GM12878 (cell line): ENCODE measurements at regions not wholly inside any gene's neighbourhood (a gene's known extent, or its start where the extent isn't known, plus 50 kb on each side); places are given as distances from the start of the nearest gene placed in this dataset.

ENCODE experiments used
- ATF7 ChIP-seq: fragments of 450-650 bp; IDR thresholded peaks from 2 replicates; pipeline ENCODE4 v1.6.1; 2016; ENCODE audit warnings: low read depth, mild to moderate bottlenecking
- CTCF ChIP-seq, 3 experiments: IDR thresholded peaks in 2 of 3; conservative IDR thresholded peaks in 1 of 3; 2 replicates each; pipeline ENCODE4 v1.5.1; 2011; ENCODE audit warnings: low read depth in 3 of 3, low read length in 3 of 3, mild to moderate bottlenecking in 3 of 3, control low read depth in 2 of 3, moderate library complexity in 2 of 3, inconsistent platforms in 1 of 3, mixed read lengths in 1 of 3; ENCODE audit not compliant: control insufficient read depth in 2 of 3, insufficient read depth in 1 of 3; ENCODE audit errors: extremely low read depth in 1 of 3
- MAX ChIP-seq: IDR thresholded peaks from 2 replicates; pipeline ENCODE4 v1.6.1; 2012; ENCODE audit warnings: low read depth, low read length, improper control_type of control experiment
- SP1 ChIP-seq: IDR thresholded peaks from one replicate; pipeline ENCODE4 v1.6.1; 2011; ENCODE audit warnings: low read depth, low read length
- ZSCAN29 ChIP-seq: fragments of 450-650 bp; IDR thresholded peaks from 2 replicates; pipeline ENCODE4 v1.6.1; 2017; ENCODE audit warnings: mild to moderate bottlenecking, moderate library complexity

- TF ChIP-seq ZSCAN29 (no peak), ATF7 (peak; percentile 61; the same call in 1 of the 2 replicates), CTCF (IDR thresholded peaks at IDR 0.05 in 2 of 3, conservative IDR thresholded peaks at IDR 0.05 in 1 of 3; ENCODE audit: control insufficient read depth in 2 of 3, extremely low read depth in 1 of 3, insufficient read depth in 1 of 3, low read depth in 3 of 3, low read length in 3 of 3) (no peak), SP1 (no peak), MAX (no peak)
These were observed 95.0 kb downstream of the TEX35 start for GRCh38 chr1:178607718-178608408.
